Stimulated activated CD8-positive, alpha-beta memory T cell treated with anti-CD3 and anti-CD28 coated beads, Interleukin-2, amount 100 ng/mL, for 48 hours (primary cell): ENCODE measurements at regions not wholly inside any gene's neighbourhood (a gene's known extent, or its start where the extent isn't known, plus 50 kb on each side); places are given as distances from the start of the nearest gene placed in this dataset.
"Not testable (repeated sequence)": the region's sequence is repeated elsewhere in the genome, so short reads cannot be mapped to it uniquely, and the experiment has no call there.

Experiments used
- DNase-seq, 2 donors: peaks; one replicate each; pipeline ENCODE4 v3.0.0-alpha.2; 2020; ENCODE audit warnings: low read depth in 2 of 2

DNA sequence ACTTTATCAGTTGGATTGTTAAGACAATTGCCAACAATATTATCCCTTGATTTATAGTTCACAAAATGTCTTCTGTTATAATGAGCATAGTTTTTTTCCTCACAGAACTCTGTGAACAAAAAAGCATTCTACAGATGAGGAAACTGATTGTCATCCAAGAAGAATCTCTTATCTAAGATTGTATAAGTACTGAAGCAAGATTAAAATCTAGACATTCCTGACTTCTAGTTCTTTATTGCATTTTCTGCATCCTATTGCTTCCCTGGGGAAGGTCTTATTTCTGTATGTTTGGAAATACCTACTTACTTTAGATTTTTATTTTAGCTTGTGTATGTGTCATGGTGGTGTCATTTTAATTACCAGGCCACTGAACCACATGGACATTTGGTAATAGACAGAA, 884.9 kb upstream of the WWC1 start:
- DNase-seq: no peak

DNA sequence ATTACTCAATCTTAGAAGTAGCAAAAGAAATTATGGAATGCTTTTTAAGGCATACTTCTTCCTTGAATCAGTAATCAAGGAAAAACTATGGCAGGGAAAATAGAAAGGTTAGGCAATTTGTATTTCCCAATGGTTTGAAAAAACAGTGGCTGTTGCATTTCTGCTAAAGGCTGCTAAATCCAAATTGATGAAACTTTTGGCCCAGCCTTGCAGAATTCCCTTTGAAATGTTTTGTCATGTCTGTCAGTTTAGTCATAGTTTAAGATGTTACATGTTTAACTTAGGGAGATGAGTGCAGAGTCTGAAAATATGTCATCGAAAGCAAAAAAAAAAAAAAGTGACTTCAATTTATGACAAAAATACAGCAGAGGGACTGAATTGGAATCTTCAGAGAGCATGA, 878.9 kb upstream of the WWC1 start:
- no peak for DNase-seq

DNA sequence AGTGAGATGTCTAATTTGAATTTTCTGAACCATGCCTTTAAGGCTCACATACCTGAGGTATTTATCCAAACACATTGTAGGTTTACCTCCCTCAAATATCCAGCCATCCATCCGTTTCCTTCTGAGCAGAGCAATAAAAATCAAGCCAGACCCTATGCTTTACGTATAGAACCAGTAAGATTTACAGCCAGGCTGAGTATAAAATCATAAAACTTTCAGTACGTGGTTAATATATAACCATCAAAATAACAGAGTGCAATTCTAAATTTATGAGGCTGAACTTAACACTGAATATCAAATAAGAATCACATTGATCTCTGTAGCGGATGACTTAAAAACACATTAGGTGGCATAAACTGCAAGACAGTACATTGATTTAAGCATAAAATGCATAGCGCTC, 877.9 kb upstream of the WWC1 start:
- DNase-seq: no peak

DNA sequence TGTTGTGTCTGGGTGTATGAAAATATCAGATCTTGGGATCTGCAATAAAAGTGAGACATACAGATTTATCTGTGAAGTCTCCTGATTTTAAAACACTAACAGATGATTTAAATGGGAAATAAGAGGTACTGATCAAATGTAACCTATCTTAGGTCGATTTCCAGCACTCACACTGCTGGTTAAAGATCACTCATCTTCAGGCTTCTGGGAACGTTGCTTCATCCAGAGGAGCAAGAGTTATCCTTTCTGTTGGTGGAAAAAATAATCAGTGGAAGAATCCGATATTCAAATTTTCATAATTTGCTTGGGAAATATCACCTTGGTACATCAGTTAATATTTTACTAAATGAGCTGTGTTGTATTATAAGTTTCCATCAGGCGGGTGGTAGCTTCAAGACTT, 876.8 kb upstream of the WWC1 start:
- no peak for DNase-seq

DNA sequence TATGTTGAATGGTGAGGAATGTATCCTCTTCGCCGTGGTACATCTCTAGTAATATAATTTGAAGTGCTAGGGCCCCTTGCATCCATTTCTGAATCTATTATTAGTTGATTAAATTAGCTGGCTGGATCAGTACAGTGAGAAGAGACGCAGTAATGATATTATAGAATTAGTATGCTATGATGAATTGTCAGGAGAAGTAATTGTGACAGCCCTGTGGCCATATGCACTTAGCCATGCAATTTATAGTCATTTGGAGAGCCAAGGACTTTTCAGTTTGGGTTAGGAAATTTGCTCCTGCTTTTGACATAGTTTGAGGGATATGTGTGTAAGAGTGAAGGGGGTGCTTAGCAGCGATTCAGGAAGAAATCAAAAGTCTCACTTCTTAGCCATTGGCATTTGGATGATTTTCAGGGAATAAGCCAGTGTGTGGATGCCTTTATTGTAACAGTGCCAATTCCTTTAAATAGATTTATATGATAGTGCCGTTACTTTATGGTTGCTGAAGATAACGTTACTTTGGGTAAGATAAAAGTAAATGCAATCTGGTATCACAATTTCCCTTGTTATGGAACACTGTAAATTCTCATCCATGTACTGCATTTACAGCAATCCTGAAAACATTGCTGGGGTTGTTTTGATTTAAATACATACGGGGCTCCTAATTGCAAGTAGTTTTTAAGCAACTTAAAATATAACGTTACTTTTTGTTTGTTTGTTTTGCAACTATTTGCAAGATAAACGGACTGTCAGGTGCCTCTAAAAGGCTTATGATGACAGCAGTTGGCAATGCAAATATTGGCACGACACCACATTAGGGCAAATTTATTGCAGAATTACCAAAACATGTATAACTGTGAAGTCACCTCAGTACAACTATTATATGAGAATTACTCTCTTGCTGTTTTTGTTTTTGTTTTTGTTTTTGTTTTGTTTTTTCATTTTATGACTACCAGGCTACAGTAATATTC, 875.4 kb upstream of the WWC1 start:
- DNase-seq: no peak

DNA sequence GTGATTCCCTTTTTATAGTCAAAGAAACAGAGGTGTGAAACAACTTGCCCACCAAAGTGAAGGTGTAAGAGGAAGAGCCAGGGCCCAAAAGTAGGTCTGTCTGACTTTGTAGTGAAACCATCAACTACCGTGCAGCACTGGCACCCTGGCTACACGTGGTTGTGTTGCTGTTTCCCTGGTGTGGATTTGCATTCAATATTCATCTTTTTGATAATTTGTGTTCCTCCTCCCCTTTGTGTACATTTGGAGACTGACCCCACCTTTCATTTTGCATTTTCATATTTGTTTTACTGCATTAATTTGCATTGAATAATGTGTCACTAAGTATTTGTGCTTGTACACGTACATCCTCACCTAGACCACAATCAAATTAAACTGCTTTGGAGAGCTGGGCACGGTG, 873.8 kb upstream of the WWC1 start:
- DNase-seq: no peak

DNA sequence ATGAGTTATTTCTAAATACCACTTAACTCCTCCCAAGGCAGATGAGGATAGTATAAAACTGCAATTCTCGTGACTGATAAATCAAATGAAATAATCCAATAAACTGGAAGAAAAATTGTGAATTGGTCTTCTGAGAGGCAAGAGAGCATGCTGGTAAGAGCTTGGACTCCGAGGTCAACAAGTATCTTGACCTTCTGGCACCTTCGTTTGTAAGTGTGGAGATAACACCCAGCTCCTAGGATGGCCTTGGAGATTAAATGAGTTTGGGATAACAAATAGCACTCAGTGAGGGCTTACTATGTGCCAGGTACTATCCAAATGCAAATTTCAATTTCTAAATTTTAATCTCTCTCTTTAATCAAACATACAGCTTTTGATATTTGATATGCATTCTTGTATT, 866.3 kb upstream of the WWC1 start:
- DNase-seq: no peak

DNA sequence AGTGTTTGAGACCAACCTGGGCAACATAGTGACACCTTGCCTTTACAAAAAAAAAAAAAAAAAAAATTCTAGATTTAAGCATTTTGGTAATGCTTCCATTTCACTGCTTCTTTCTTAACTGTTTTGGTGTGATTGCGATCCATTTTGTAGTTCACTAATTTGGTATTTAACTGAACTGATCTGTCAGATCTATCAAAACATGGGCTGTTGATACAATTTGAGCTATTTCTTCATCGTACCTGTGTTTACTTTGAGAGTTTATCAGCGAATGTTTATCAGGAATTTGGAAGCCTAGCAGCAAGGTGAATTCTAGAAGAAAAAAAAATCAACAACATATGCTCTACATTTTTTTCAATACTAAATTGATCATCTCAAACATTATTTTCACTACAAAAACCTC, 864.9 kb upstream of the WWC1 start:
- no peak for DNase-seq

DNA sequence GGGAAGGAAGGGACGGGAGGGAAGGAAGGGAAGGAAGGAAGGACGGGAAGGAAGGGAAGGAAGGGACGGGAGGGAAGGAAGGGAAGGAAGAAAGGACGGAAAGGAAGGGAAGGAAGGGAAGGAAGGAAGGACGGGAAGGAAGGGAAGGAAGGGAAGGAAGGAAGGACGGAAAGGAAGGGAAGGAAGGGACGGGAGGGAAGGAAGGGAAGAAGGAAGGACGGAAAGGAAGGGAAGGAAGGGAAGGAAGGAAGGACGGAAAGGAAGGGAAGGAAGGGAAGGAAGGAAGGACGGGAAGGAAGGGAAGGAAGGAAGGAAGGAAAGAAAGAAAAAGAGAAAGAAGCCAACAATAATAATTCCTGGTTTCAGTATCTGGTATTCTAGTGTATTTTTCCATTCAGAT, 863.8 kb upstream of the WWC1 start:
- not testable (repeated sequence) for DNase-seq

DNA sequence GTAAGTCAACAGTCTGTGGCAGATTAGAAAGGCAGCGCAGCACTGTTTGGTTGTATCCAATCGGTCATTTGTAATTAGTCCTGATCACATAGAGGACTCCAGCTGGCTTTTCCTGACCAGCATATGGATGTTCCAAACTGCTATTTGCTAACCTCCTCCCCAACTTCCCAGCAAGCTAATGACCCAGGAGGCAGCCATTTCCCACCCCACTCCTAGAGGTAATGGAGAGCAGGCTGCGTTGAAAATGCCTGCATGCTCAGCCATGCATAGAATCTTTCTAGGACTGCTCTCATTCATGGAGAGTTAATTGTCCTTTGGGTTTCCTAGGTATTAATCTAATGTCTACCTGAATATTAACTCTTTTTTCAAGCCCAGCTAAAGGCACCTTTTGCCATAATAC, 850.6 kb upstream of the WWC1 start:
- DNase-seq: no peak

DNA sequence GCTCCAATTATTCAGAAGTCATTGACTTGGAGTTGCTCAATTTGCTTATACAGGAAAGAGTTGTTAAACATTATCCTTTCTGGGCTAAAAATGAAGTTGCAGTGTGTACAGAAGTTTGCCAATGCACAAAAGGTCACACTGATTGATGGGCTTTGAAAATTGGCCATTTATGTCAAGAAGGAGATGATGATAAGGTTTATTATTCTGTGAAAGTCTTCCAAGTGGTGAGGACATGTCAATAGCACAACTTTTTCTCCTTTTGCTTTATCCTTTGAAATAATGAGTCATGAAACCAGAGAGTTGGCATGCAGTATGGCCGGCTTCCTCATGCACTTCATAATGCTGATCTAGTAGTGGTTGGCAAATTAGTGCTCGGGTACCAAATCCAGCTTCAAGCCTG, 848.5 kb upstream of the WWC1 start:
- DNase-seq: no peak

DNA sequence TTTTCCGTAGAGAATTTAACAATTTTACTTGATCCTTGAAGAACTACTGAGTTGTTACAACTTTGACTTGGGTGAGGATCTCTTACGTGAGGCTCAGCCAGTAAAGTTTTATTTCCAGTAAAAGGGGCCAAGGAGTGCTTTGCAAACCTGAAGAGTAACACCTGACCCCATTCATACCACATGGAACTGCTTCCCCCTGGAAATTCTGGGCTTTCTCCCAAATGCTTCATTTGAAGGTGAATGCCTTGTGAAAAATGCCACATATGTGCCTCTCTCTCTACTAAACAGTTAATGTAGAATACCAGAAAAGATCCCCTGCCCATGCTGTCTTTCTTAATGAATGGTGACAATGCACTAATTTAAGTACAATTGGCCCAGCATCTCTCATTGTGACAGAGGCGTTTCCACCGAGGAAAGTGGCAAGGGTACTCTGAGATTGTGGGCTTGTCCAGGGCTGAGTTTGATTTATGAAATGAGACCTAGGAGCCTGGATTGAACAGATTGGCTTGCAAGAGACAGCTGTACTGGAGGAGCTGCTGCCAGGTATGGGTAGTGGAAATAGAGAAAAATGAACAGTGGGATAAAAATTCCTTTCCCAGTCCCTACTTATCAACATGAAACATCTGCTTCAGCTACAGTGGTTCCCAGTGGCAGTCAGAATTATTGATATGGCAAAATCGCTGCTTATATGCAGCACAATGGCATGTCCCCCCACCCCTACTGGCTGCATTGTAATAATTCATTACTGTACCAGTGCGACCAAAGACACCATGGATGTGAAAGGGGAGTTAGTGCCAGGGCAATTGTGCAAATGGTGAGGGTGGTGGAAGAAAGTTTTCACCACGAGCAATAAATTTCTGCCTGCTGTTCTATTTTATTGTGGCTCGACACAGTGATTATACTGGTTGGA, 843.7 kb upstream of the WWC1 start:
- DNase-seq: no peak

DNA sequence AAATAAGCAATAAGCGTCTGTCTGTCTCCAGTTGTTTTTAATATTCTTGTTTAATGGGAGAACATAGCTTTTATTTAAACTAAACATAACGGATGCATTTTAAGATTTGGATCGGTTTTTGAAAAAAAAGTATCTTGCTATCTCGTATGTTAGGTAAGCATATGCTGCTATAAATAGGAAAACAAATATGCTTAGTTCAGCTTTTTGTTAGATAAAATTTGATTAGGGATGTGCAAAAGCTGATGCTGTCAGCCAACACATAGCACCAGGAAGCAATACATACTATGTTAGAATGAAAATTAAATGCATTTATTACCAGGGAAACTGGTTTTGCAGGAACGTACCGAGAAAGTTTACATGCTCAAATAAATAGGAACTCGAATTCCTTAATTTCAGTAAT, 843.1 kb upstream of the WWC1 start:
- no peak for DNase-seq

DNA sequence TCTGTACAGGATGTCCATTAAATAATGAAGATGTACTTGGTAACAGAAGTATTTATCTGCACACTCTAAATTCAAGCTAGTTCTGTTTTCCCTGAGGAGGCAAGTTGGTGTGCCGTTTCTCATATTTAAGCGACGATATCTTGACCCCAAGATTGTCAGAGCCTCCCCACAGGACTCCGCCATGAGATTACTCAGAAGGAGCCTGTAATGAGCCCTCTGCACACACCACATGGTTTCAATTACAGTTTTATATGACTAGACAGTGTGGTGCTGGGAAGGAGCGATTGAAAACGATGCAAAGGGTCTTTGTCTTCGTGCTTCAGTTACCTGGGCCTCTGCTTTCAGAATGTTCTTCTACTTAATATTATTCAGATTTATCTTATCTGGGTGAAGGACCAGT, 840.4 kb upstream of the WWC1 start:
- no peak for DNase-seq

DNA sequence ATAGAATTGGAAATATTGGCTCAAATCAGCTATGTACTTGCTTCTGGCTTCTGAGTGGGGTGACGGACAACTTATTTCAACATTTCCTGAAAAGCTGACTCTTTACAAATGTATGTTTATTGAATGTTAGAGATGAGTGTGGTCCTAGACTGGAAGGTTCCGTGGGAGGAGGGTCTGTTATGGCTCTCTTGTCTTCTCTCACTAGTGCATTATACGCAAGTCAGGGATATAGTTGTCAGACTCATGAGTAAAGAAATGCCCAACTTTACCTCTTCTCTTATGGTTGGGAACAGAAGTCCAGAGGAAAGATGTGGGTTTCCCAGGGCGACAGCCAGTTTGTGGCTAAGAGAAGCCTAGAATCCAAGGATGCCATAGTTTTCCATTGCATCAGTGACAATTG, 839.3 kb upstream of the WWC1 start:
- DNase-seq: no peak

DNA sequence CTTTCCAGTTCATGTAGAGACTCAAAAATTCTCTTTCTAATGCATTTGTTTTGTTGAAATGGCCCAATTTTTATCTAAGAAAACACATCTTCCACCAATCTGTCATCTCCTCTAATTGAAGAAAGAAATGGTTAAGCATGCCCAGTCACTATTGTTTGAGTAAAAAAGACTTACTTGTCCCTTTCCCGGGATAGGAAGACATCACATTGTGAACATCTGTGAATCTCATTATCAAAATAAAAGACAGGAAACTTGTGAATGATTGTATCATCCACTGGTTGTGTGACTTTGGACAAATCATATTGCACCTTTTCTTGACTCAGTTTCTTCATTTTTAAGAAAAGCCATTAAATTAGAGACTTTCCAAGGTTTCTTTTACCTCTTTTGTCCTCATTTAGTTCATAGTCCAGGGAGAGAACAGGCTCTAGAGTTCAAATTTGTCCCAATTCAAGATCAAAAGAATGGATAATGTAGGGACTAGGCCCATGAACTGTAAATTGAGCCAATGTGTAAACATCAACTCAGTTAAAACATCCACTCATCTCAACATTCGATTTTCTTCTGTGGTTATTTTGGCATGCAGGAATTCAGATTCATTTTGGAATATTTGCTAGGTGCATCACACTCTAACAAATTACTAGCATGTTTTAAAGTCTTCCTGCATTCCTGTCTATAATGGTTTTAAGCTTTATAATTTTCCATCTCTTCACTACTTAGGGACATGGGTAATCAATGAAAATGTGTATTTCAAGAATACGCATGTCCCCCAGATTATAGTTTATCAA, 838.0 kb upstream of the WWC1 start:
- DNase-seq: no peak

DNA sequence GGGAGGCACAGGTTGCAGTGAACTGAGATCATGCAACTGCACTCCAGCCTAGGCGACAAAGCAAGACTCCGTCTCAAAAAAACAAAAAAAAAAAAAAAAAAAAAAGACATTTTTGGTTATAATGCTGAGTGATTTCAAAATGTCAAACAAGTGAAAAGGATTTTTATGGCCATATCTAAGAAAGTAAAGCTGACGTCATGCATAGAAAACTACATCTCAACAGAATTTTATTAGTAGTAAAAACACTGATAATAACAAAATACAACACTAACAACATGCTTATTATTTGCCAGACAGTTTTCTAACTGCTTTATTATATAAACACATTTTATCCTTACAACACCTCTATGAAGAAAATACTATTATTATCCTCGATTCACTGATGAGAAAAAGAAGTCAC, 833.0 kb upstream of the WWC1 start:
- no peak for DNase-seq

DNA sequence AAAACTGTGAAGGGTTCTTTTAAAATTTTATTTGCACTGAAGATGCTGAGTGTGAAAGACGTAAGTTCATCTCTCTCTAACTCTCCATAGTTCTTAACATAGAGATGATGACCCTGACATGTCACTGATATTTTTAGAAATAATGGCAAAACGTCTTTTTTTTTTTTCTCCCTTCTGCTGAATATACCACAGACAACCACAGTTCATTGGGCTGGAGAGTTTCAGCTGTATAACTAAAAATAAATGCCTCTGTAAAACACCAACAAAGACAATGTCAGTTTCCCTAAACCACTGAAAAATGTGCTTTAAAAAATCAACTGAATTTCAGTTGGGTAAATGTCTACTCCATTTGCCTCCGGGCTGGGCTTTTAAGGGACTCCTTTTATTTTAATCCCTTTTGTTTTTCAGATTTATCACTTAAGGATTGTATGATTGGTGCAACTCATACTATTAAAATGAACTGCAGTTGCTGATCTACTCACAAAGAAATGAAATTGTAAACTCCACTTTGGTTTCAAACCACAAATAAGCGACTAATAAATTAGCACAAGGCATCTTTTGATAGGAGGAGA, 830.9 kb upstream of the WWC1 start:
- no peak for DNase-seq

DNA sequence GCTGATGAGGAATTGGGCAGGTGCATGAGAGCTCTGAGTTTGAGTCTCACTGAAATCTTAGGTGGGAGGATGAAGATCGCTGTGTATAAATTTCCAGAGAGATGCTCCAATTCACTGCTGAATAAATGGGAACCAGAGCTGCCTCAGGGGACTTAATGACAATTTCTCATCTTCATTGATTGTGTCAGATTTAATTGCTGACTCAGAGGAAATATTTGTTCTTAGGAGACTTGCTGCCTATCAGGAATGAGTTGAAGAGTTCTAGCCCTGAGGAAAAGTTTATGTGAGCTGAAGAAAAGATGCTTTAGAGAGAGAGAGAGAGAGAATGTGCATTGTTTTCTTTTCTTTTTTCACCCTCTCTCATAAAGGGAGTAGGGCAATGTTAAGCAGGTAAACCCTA, 827.5 kb upstream of the WWC1 start:
- no peak for DNase-seq

DNA sequence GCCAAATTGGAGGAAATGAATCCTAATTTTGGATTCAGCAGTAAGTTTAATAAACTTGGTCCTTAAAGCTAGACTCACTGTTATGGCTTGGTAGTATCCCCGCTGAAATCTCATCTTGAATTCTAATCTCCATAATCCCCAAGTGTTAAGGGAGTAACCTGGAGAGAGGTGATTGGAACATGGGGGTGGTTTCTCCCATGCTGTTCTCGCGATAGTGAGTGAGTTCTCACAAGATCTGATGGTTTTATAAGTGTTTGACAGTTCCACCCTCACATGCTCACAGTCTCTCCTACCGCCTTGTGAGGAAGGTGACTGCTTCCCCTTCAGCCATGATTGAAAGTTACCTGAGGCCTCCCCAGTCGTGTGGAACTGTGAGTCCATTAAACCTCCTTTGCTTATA, 824.5 kb upstream of the WWC1 start:
- no peak for DNase-seq

DNA sequence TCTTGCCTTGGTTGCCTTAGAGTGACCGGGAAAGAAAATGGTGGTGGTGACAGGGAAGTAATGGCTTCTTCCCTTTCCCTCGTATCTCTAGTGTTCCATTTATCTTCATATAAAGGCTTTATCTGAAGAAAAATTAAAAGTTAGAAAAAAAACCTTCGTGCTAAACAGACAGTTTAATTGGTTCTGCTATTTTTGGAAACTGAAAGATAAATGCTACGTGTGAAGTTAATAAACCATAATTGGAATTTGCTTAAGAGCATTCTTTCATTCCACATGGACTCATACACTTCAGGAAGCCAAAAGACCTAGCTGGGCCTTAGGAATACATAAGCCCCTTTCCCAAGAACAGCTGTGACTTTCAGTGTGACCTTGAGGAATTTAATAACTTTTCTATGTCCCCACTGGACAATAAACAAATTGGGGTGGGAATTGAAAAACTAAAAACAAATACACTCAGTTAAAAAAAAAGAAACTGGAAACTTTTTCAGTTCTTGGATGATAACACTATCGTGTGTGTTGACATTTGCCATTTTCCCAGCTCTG, 818.8 kb upstream of the WWC1 start:
- no peak for DNase-seq
